Tibial nerve (tissue), 4 donors: ENCODE measurements at regions not wholly inside any gene's neighbourhood (a gene's known extent, or its start where the extent isn't known, plus 50 kb on each side); places are given as distances from the start of the nearest gene placed in this dataset.

Experiments
- EP300 ChIP-seq, 2 donors: sonication (generic); formaldehyde crosslinking; IDR thresholded peaks; one replicate each; pipeline ENCODE4 v1.6.1; 2017; ENCODE audit warnings: antibody characterized with exemption in 2 of 2, mild to moderate bottlenecking in 1 of 2
- POLR2A ChIP-seq, 2 donors: fragments of 450-650 bp; IDR thresholded peaks; one replicate each; pipeline ENCODE4 v1.6.1; 2017; ENCODE audit warnings: antibody characterized with exemption in 2 of 2, mild to moderate bottlenecking in 2 of 2, moderate library complexity in 2 of 2
- TF ChIP-seq, protein P1 (sequence below), 5 experiments: fragments of 200-600 bp in 3 of 5; fragments of 450-650 bp in 2 of 5; sonication (generic) in 3 of 5; IDR thresholded peaks; one replicate each; pipeline ENCODE4 v1.5.1; 2016 to 2019; ENCODE audit warnings: antibody characterized with exemption in 5 of 5, mild to moderate bottlenecking in 3 of 5, moderate library complexity in 2 of 5

DNA sequence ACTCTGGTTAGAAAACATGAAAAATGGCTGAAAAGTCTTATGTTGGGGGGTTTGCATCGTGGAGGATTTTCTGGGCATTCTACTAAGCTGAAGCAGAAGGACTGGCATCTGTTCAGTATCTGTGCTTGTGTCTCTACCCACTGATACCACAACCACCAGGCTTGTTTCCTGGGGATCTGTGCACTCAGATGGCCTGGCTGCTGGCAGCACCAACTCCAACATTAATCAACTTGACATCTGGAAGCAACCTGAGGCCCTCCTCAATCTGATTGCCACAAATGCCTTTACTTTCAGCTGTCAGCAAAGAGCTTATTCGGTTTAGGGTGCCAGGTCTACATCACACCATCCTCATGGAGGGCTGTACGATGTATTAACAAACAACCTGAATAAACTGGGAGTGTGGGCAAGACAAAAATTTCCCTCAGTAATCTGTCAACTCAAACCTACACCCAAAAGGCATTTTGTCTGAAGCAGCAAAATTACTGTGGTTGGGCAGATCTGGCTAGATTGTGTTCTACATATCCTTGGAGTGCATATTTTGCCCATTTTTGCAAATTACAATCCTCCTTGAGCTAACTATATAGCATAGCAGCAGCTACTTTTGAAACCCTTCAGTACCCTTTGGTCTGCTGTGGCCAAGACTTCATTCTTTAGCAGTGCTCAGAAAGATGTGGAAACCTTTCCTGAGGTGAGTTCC lies 74.6 kb downstream of the FOXD1 start:
- TF ChIP-seq, protein P1, sequence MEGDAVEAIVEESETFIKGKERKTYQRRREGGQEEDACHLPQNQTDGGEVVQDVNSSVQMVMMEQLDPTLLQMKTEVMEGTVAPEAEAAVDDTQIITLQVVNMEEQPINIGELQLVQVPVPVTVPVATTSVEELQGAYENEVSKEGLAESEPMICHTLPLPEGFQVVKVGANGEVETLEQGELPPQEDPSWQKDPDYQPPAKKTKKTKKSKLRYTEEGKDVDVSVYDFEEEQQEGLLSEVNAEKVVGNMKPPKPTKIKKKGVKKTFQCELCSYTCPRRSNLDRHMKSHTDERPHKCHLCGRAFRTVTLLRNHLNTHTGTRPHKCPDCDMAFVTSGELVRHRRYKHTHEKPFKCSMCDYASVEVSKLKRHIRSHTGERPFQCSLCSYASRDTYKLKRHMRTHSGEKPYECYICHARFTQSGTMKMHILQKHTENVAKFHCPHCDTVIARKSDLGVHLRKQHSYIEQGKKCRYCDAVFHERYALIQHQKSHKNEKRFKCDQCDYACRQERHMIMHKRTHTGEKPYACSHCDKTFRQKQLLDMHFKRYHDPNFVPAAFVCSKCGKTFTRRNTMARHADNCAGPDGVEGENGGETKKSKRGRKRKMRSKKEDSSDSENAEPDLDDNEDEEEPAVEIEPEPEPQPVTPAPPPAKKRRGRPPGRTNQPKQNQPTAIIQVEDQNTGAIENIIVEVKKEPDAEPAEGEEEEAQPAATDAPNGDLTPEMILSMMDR (IDR thresholded peaks at IDR 0.05), result no peak
- TF ChIP-seq EP300 (IDR thresholded peaks at IDR 0.05), result no peak
- TF ChIP-seq POLR2A (IDR thresholded peaks at IDR 0.05), result no peak
